SU-DHL-6 (cell line): ENCODE measurements at regions not wholly inside any gene's neighbourhood (a gene's known extent, or its start where the extent isn't known, plus 50 kb on each side); places are given as distances from the start of the nearest gene placed in this dataset.

ENCODE experiments used
- H2AFZ ChIP-seq: fragments of 200-600 bp; sonication (generic); 2 replicates; pipeline ENCODE4 v1.6.1; 2014; ENCODE audit warnings: low read depth, mild to moderate bottlenecking, moderate library complexity, mixed read lengths, antibody characterized with exemption, low read length; ENCODE audit not compliant: severe bottlenecking
- H3F3A ChIP-seq: fragments of 200-600 bp; shearing (Covaris generic); 2 replicates; pipeline ENCODE4 v1.6.0; 2016; ENCODE audit warnings: antibody characterized with exemption, mild to moderate bottlenecking; ENCODE audit not compliant: insufficient read depth
- H3K27ac ChIP-seq: fragments of 200-600 bp; sonication (generic); 2 replicates; pipeline ENCODE4 v1.5.1; 2016; ENCODE audit warnings: low read depth, mild to moderate bottlenecking, low read length, moderate library complexity, mixed read lengths
- H3K27me3 ChIP-seq: fragments of 200-600 bp; sonication (generic), shearing (Covaris generic); 2 replicates; pipeline ENCODE4 v1.6.0; 2014; ENCODE audit warnings: mild to moderate bottlenecking, low read length
- H3K36me3 ChIP-seq: fragments of 200-600 bp; sonication (generic); 2 replicates; pipeline ENCODE4 v1.6.1; 2014; ENCODE audit warnings: mild to moderate bottlenecking, low read length, mixed read lengths
- H3K4me2 ChIP-seq: fragments of 300-600, 200-600 bp; shearing (Covaris generic), sonication (generic); 2 replicates; pipeline ENCODE4 v1.6.0; 2014; ENCODE audit warnings: low read length, low read depth, mild to moderate bottlenecking; ENCODE audit not compliant: poor library complexity, severe bottlenecking
- H3K4me3 ChIP-seq: fragments of 200-600 bp; sonication (generic); 2 replicates; pipeline ENCODE4 v1.5.1; 2014; ENCODE audit warnings: antibody characterized with exemption, low read length, mild to moderate bottlenecking, mixed read lengths; ENCODE audit not compliant: insufficient read depth, poor library complexity, severe bottlenecking
- H3K79me2 ChIP-seq: fragments of 200-600 bp; sonication (generic); 2 replicates; pipeline ENCODE4 v1.6.1; 2014; ENCODE audit warnings: mild to moderate bottlenecking, low read length, moderate library complexity; ENCODE audit not compliant: insufficient read depth
- H3K9ac ChIP-seq: fragments of 200-600 bp; sonication (generic); 2 replicates; pipeline ENCODE4 v1.7.0; 2014; ENCODE audit warnings: mild to moderate bottlenecking, low read length
- H3K9me2 ChIP-seq: fragments of 200-600 bp; sonication (generic); replicated peaks from 2 replicates; pipeline ENCODE4 v1.6.1; 2014; ENCODE audit warnings: low read length; ENCODE audit not compliant: insufficient read depth
- H3K9me3 ChIP-seq: fragments of 200-600 bp; sonication (generic); 2 replicates; pipeline ENCODE4 v1.6.1; 2014; ENCODE audit warnings: low read length, mixed read lengths; ENCODE audit not compliant: insufficient read depth
- H4K20me1 ChIP-seq: fragments of 200-600 bp; sonication (generic); 2 replicates; pipeline ENCODE4 v1.6.1; 2014; ENCODE audit warnings: low read depth, mild to moderate bottlenecking, antibody characterized with exemption, low read length, moderate library complexity, mixed read lengths
- CTCF ChIP-seq: fragments of 200-600 bp; sonication (generic); IDR thresholded peaks from one replicate; pipeline ENCODE4 v1.5.1; 2017; ENCODE audit warnings: antibody characterized with exemption, mild to moderate bottlenecking, low read length, moderate library complexity; ENCODE audit not compliant: insufficient read depth, poor library complexity, severe bottlenecking
- EZH2phosphoT487 ChIP-seq: fragments of 200-600 bp; sonication (generic), shearing (Covaris generic); conservative IDR thresholded peaks from 2 replicates; pipeline ENCODE4 v1.6.1; 2018; ENCODE audit warnings: mild to moderate bottlenecking, antibody characterized with exemption, low read length, moderate library complexity, mixed read lengths

DNA sequence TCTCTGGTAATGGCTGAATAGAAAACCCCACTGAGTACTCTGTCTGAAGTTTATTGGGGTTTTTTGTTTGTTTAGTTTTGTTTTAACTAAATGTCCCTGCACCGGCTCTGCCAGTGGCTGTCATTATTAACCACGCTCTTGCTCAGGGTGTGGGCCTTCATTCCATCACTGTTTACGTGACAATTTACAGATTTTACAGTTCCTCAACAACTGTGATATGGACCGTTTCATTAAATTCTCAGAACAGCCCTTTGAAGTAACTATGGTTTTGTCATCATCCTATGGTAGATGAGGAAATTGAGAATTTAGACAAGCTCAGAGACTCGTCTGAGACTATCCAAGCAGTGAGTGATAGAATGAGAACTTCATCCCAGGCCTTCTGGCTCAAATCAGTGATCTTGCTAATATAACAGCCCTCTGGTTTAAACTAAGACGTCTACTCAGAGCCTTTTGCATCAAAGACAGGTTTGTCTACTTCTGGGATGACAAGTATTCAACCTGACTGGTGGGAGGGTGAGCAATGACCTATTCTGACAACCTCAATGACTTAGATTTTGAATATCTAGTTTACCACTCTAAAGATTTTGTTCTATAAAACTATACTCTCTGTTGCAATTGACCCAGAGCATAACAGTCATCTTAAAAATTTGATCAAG lies 77.3 kb upstream of the MAP3K1 start:
- Histone ChIP-seq H3K4me3 (no peak overlapping the region), H3K4me2 (no peak overlapping the region), H4K20me1 (no peaks in the 10 kb centered on the region), H3K9me2 (no peaks in the 10 kb centered on the region), H3K9ac (no peak overlapping the region), H3K9me3 (no peaks in the 10 kb centered on the region), H3K79me2 (no peaks in the 10 kb centered on the region), H3K27me3 (no peaks in the 10 kb centered on the region), H3F3A (no peaks in the 10 kb centered on the region), H3K36me3 (no peaks in the 10 kb centered on the region), H3K27ac (no peak overlapping the region), H2AFZ (no peak overlapping the region)
- TF ChIP-seq CTCF, result no peak
- no peak for TF ChIP-seq EZH2phosphoT487

- H2AFZ ChIP-seq, result no peak overlapping the region
- no peaks in the 10 kb centered on the region for H3K9me2 ChIP-seq
- no peak overlapping the region for H3K4me2 ChIP-seq
- no peak for TF ChIP-seq EZH2phosphoT487
- no peak for TF ChIP-seq CTCF
- H3K27ac ChIP-seq, result no peak overlapping the region
- H3K27me3 ChIP-seq, result no peaks in the 10 kb centered on the region
- H3K4me3 ChIP-seq, result no peak overlapping the region
- H3K9ac ChIP-seq, result no peak overlapping the region
- no peaks in the 10 kb centered on the region for H3K79me2 ChIP-seq
- no peaks in the 10 kb centered on the region for H3F3A ChIP-seq
- no peaks in the 10 kb centered on the region for H3K9me3 ChIP-seq
- H4K20me1 ChIP-seq, result no peaks in the 10 kb centered on the region
- no peaks in the 10 kb centered on the region for H3K36me3 ChIP-seq
These were observed 78.2 kb upstream of the MAP3K1 start for GRCh38 chr5:56737002-56737621.

DNA sequence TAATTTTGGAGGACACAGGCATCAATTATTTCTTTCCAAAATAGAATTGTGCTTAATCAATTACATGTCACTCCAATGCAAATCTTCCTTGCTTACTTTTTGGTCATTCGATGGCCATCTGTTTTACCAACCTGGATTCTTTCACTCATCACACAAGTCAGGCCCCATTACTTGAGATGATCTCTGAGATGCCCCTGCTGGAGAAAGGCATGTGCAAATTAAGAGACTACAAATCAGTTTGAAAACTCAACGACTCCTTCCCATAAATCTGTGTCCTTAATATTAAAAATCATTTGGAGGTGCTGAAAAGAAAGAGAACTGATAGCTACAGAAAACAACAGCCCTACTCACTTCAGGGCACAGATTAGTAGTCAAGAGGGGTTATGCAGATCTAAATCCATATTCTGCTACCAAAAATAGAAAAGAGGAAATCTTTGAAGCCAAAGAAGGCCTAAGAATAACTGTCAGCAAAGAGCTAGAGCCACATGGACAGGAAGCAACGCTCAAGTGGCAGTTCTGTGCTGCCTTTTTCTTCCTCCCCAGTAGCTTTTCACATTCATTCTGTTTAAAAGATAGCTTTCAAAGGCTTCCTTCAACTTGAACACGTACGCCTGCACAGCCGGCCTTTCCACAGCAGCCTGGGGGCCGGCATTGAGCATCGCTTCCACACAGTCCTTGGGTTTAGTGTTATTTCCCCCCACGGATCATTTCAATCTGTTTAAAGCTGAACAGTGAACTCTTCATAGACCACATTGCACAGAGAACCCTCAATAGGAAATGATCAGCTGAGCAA lies 79.3 kb upstream of the MAP3K1 start:
- H3K27ac ChIP-seq, result no peak overlapping the region

More for the DNA sequence above, 79.3 kb upstream of the MAP3K1 start:
- H3K27me3 ChIP-seq, result no peaks in the 10 kb centered on the region
- no peaks in the 10 kb centered on the region for H3K9me3 ChIP-seq
- H3F3A ChIP-seq, result no peaks in the 10 kb centered on the region
- no peaks in the 10 kb centered on the region for H3K36me3 ChIP-seq
- H2AFZ ChIP-seq, result no peak overlapping the region
- no peaks in the 10 kb centered on the region for H3K9me2 ChIP-seq
- H3K4me3 ChIP-seq, result no peak overlapping the region
- H3K79me2 ChIP-seq, result no peaks in the 10 kb centered on the region
- no peak overlapping the region for H3K4me2 ChIP-seq
- H3K9ac ChIP-seq, result no peak overlapping the region
- TF ChIP-seq EZH2phosphoT487, result no peak
- H4K20me1 ChIP-seq, result no peaks in the 10 kb centered on the region
